Peyer's patch (tissue), 4 donors: ENCODE measurements at regions not wholly inside any gene's neighbourhood (a gene's known extent, or its start where the extent isn't known, plus 50 kb on each side); places are given as distances from the start of the nearest gene placed in this dataset.

Experiments used
- POLR2A ChIP-seq, 2 donors: fragments of 450-650 bp; IDR thresholded peaks; one replicate each; pipeline ENCODE4 v1.5.1; 2017; ENCODE audit warnings: antibody characterized with exemption in 2 of 2, mild to moderate bottlenecking in 2 of 2, moderate library complexity in 2 of 2
- TF ChIP-seq, protein P1 (sequence below), 6 experiments: fragments of 450-650 bp in 4 of 6; fragments of 200-600 bp in 2 of 6; sonication (generic) in 1 of 6; IDR thresholded peaks; one replicate each; pipeline ENCODE4 v1.5.1; 2017 to 2019; ENCODE audit warnings: antibody characterized with exemption in 6 of 6, mild to moderate bottlenecking in 3 of 6, moderate library complexity in 1 of 6

DNA sequence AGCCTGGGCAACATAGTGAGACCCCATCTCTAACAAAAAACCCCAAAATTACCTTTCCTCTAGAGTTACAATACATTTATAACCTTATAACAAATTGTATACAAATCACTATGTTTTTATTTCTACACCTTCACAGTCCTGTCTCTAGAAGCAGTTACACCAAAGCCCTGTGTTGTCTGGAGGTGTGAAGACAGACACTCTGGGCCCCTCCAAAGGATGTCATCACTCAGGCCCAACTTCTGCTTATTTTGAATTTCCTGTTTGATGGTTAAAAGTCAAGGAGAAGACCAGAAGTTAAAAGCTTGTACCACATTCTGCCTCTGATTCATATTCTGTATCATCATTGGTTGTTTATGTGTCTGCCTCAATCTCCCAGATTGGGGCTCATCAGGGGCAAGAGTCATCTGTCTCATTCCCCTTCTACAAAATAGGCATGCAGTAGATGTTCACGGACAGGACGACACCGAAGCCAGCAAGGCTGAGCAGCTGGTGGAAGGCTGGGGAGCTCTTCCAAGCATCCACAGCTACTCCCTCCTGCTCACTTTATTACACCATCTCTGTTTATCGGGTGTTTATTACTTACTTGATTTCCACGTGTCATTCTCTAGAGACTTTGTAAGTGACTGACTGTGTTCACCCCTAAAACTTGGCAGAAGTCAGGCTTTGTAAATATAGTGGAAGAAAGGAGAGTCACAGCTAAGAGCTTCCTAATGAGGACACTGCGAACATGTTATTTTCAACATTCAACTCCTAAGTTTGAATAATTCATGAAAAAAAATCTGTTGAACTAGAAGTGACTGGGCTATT, 136.8 kb upstream of the ANKRD28 start:
- TF ChIP-seq, protein P1, sequence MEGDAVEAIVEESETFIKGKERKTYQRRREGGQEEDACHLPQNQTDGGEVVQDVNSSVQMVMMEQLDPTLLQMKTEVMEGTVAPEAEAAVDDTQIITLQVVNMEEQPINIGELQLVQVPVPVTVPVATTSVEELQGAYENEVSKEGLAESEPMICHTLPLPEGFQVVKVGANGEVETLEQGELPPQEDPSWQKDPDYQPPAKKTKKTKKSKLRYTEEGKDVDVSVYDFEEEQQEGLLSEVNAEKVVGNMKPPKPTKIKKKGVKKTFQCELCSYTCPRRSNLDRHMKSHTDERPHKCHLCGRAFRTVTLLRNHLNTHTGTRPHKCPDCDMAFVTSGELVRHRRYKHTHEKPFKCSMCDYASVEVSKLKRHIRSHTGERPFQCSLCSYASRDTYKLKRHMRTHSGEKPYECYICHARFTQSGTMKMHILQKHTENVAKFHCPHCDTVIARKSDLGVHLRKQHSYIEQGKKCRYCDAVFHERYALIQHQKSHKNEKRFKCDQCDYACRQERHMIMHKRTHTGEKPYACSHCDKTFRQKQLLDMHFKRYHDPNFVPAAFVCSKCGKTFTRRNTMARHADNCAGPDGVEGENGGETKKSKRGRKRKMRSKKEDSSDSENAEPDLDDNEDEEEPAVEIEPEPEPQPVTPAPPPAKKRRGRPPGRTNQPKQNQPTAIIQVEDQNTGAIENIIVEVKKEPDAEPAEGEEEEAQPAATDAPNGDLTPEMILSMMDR (IDR thresholded peaks at IDR 0.05), result no peak
- TF ChIP-seq POLR2A (IDR thresholded peaks at IDR 0.05), result no peak
